ENCODE measurements at regions not wholly inside any gene's neighbourhood (a gene's known extent, or its start where the extent isn't known, plus 50 kb on each side); places are given as distances from the start of the nearest gene placed in this dataset.

- TF ChIP-seq, protein P1, sequence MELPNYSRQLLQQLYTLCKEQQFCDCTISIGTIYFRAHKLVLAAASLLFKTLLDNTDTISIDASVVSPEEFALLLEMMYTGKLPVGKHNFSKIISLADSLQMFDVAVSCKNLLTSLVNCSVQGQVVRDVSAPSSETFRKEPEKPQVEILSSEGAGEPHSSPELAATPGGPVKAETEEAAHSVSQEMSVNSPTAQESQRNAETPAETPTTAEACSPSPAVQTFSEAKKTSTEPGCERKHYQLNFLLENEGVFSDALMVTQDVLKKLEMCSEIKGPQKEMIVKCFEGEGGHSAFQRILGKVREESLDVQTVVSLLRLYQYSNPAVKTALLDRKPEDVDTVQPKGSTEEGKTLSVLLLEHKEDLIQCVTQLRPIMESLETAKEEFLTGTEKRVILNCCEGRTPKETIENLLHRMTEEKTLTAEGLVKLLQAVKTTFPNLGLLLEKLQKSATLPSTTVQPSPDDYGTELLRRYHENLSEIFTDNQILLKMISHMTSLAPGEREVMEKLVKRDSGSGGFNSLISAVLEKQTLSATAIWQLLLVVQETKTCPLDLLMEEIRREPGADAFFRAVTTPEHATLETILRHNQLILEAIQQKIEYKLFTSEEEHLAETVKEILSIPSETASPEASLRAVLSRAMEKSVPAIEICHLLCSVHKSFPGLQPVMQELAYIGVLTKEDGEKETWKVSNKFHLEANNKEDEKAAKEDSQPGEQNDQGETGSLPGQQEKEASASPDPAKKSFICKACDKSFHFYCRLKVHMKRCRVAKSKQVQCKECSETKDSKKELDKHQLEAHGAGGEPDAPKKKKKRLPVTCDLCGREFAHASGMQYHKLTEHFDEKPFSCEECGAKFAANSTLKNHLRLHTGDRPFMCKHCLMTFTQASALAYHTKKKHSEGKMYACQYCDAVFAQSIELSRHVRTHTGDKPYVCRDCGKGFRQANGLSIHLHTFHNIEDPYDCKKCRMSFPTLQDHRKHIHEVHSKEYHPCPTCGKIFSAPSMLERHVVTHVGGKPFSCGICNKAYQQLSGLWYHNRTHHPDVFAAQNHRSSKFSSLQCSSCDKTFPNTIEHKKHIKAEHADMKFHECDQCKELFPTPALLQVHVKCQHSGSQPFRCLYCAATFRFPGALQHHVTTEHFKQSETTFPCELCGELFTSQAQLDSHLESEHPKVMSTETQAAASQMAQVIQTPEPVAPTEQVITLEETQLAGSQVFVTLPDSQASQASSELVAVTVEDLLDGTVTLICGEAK (IDR thresholded peaks at IDR 0.05), result no peak
- TF ChIP-seq, protein P1 (CRISPR knock-in tag; IDR thresholded peaks at IDR 0.05), result no peak
- TF ChIP-seq, protein P2, sequence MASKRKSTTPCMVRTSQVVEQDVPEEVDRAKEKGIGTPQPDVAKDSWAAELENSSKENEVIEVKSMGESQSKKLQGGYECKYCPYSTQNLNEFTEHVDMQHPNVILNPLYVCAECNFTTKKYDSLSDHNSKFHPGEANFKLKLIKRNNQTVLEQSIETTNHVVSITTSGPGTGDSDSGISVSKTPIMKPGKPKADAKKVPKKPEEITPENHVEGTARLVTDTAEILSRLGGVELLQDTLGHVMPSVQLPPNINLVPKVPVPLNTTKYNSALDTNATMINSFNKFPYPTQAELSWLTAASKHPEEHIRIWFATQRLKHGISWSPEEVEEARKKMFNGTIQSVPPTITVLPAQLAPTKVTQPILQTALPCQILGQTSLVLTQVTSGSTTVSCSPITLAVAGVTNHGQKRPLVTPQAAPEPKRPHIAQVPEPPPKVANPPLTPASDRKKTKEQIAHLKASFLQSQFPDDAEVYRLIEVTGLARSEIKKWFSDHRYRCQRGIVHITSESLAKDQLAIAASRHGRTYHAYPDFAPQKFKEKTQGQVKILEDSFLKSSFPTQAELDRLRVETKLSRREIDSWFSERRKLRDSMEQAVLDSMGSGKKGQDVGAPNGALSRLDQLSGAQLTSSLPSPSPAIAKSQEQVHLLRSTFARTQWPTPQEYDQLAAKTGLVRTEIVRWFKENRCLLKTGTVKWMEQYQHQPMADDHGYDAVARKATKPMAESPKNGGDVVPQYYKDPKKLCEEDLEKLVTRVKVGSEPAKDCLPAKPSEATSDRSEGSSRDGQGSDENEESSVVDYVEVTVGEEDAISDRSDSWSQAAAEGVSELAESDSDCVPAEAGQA (IDR thresholded peaks at IDR 0.05; ENCODE audit: low read depth), result no peak
- TF ChIP-seq, protein P2 (CRISPR knock-in tag; IDR thresholded peaks at IDR 0.05; ENCODE audit: borderline replicate concordance), result peak; percentile 52; the same call in 1 of the 2 replicates
- no peak for TF ChIP-seq RFXAP (CRISPR knock-in tag; IDR thresholded peaks at IDR 0.05; ENCODE audit: borderline replicate concordance)
- TF ChIP-seq ZNF547 (CRISPR knock-in tag; IDR thresholded peaks at IDR 0.05), result no peak
- TF ChIP-seq FOXK2 (IDR thresholded peaks at IDR 0.05), result no peak
- TF ChIP-seq ZFX (CRISPR knock-in tag; IDR thresholded peaks at IDR 0.05; ENCODE audit: low read depth), result no peak
- TF ChIP-seq ISX (CRISPR knock-in tag; conservative IDR thresholded peaks at IDR 0.05), result peak; percentile 62; the same call in 1 of the 2 replicates
- TF ChIP-seq SAP130 (CRISPR knock-in tag; IDR thresholded peaks at IDR 0.05; ENCODE audit: low read depth), result peak; percentile 61; the same call in 1 of the 2 replicates
- no peak for TF ChIP-seq SOX6 (IDR thresholded peaks at IDR 0.05)
- TF ChIP-seq SOX6 (CRISPR knock-in tag; IDR thresholded peaks at IDR 0.05), result no peak
- no peak for TF ChIP-seq ZNF275 (CRISPR knock-in tag; IDR thresholded peaks at IDR 0.05; ENCODE audit: borderline replicate concordance)
- no peak for TF ChIP-seq ZNF7 (CRISPR knock-in tag; IDR thresholded peaks at IDR 0.05)
- TF ChIP-seq RARA (CRISPR knock-in tag; IDR thresholded peaks at IDR 0.05), result no peak
Measured at GRCh38 chr20:22489626-22490286, 94.6 kb downstream of the FOXA2 start (continued).

Data from HepG2 (cell line).